Renal cortical epithelial cell (primary cell): ENCODE measurements at regions not wholly inside any gene's neighbourhood (a gene's known extent, or its start where the extent isn't known, plus 50 kb on each side); places are given as distances from the start of the nearest gene placed in this dataset.

ENCODE experiments used
- DNase-seq: peaks from one replicate; pipeline ENCODE4 v3.0.0-alpha.2; 2011; ENCODE audit warnings: low read depth

DNA sequence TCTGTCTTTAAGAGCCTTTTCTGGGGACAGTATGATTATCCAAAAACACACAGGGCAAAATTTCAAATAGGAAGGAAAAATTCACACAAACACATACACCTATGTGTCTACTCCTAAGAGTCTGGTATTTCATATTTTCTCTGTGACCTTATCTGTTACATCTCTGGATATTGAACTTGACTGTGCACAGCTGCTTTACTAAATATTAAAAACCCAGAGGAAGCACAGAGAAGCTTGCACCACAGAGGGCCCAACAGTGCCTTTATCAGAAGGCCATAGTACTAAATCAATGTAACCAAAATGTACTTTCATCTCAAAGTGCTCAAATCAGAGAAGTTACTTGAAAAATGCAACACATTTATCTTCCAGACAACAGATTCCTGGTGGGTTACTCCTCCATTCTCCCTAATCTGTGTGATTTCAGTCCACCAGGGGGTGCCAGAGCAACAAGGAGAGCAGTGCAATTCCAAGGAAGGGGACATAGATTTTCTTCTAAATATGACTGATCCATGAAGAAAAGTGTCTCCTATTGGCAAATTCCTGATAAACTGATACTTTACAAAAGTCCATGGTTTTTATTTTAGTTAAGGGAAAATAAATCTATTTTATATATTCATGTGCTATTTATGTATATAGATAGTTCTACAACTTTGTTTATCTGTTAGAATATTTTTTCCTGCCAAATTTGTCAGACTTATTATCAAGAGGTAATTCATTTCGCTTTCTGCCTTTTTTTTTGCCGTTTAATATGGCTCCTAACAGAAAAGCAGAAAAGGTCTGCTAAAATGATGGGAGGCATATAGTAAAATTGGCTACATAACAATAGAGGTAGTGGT lies 617.6 kb downstream of the LRFN5 start:
- DNase-seq: peak; percentile 53

DNA sequence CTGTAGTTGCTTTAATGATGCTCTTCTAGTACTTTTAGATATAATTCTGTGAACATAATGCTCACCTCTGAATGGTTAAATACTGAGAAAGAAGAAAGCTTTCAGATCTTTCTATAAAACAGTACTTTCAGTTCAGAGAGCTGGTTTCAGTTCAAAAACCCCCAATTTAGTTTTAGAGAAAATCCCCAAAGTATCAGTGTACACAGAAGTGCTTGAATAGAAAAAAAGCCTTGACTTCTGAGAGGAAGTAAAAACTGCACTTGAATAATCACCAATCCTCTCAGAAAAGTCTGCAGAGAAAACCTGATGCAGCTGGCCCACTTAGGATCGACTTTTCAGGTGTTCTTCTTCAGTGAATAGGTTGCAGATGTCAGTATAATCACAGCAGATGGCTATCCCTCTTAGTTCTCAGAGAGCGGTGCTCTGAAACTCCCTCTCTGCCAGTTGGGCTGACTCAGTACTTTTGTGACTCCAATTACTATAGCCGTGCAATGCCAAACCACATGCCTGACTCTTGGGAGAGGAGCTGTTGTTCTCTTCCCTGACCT lies 616.3 kb downstream of the LRFN5 start:
- DNase-seq: peak; percentile 73

DNA sequence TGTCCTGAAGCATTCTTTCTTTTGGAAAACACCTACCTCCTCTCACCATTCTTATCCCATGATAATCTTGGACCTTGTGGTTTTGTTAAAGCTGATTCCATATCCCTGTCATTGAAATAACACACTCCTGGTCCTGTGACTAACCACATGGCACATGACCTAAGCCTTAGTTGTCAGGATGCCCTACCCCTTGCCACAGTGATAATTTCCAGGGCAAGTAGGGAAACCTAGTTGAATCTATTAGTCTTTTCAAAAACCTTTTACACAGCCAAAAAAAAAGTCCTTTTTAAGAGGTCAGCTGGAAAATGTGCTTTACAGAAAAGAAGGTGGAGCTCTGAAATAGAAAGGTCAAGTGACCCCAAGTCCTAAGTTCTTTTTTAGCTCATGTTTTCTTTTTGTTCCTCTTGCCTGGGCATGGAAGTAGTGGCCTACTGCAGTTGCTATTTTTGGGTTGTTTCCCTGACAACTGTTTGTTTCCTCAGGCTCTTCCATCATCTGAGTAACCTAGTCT lies 608.4 kb downstream of the LRFN5 start:
- peak; percentile 91 for DNase-seq

DNA sequence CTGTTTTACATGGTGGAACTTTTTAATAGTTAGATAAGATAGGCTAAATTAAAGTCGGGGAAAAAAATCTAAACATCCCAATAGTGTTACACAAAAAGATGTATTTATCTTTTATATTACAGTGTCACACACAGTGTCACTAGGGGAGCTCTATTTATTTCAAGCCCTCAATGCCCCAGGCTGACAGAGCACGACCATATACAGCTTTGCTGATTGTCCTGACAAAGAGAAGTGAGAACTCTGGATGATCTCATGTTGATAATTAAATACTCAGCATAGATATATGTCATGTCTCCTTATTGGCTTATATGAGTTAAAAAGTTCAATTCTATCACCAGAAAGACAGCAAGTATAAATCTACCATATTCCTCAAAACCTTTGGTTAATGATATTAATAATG lies 594.3 kb downstream of the LRFN5 start:
- no peak for DNase-seq

DNA sequence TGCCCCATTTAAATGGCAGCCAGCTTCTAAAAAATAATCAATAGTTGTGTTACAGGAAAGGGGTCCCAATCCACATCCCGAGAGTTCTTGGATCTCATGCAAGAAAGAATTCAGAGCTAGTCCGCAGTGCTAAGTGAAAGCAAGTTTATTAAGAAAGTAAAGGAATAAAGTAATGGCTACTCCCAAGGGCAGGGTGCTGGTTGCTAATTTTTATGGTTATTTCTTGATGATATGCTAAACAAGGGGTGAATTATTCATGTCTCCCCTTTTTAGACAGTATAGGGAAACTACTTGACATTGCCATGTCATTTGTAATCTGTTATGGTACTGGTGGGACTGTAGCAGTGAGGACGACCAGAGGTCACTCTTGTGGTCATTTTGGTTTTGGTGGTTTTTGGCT lies 591.3 kb downstream of the LRFN5 start:
- DNase-seq: no peak

DNA sequence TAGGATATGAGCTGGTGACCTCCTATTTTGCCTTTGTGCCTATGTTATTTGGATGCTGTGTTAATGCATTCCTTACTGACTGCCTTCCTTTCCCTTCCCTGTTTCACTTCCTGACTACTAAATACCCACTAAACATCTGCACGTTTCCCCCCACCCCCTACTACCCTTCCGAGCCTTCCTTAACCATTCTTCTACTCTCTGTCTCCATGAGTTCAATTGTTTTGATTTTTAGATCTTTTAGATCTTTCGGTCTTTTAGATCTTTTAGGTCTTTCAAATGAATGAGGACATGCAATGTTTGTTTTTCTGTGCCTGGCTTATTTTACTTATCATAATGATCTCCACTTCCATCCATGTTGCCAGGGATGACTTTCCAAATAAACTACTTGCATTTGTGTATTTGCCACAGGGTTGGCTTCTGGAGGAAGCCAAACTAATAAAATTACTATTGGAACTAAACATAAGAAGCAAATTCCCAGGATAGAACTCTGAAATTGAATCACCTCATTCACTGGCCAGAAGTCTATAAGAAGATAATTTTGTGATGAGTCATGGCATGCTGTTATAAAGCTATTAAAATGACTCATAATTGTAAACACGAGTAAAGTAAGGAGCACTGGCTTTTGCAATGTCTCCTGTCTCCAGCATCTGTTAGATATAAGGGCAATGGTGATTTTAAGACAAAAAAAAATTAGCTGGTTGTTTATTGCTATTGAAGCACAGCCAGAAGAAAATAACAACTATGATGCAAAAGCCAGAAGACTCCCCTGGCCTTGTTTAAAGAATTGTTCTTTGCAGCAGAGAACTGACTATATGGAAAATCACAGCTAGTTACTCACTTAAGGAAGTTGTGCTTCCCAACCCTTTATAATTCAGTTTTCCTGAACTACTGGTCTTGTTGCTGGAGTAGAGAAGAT lies 586.3 kb downstream of the LRFN5 start:
- DNase-seq: peak; percentile 93

DNA sequence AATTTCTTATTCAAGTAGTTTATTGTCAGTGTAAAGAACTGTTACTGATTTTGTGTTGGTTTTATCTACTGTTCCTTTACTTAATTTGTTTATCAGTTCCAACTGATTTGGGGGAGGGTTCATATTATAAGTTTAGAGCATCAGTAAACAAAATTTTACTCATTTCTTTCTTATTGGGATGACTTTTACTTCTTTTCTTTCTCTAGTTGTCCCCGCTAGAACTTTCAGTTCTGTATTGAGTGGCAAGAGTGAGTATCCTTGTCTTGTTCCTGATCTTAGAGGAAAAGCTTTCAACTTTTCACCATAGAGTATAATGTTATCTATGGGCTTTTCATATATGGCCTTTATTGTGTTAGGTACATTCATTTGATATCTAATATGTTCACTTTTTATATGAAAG lies 584.1 kb downstream of the LRFN5 start:
- no peak for DNase-seq

DNA sequence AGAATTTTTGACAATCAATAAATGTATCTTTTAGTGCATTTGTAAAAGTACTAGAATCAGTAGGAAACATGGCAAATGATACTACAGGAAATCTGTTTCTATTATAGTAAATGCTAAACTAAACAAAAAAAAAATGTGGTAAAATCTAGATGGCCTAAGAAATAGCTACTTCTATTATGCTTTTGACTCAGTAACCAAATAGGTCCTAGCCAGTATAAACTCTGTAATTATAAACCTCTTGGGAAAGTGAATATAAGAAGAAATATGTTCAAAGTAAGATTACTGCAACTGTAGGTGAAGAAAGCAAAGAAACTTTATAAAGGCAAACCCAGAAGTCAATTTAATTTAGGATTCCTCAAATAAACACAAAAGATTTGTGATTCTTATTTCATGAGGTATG lies 581.2 kb downstream of the LRFN5 start:
- no peak for DNase-seq

DNA sequence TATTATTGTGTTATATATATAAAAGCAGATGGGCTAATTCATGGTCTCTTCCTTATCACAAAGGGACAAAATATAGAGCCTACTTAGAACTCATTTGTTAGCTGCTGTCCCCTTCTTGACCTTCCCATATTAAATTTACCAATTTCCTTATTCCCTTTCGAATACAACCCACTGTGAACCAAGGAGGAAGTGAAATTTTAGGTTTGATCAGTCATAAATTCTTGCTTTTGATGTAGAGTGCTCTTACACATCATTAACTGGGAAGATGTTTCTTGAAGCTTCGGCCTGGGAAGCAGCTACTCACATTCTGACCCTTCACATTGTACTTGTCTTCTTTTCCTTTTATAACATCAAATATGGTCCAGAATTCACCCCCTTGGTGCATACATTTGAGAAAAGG lies 579.0 kb downstream of the LRFN5 start:
- no peak for DNase-seq

DNA sequence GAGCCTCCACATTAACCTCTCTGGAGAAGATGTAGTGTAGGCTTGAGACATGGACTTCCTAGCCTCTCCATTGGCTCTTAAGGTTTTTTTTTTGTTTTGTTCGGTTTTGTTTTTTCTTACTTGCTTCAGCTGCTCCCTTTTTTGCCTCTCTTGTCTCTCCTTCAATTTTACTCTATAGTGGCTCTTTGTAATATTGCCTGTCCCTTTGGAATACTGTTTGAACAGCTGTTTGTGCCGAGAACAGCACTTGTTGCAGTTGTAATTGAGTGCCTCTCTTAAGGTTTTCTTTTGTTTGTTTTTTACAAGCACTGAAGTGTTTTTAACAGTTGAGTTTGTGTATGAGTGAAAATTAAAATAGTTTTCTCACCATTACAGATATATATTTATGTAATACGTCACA lies 567.7 kb downstream of the LRFN5 start:
- no peak for DNase-seq

DNA sequence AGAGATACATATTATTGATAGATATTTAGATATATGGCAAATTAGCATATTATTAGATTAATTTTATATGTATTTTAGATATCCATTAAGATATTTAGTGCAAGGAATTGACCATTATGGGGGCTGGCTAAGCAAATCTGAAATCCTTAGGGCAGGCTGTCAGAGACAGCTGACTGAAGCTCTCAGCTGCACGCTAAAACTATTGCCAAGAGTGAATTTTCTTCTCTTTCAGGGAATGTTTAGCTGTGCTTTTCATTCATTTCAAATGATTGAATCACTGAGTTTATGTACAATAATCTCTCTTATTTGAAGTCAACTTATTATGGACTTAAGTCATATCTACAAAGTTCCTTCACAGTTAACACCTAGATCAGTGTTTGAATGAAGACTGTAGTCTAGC lies 566.5 kb downstream of the LRFN5 start:
- DNase-seq: no peak

DNA sequence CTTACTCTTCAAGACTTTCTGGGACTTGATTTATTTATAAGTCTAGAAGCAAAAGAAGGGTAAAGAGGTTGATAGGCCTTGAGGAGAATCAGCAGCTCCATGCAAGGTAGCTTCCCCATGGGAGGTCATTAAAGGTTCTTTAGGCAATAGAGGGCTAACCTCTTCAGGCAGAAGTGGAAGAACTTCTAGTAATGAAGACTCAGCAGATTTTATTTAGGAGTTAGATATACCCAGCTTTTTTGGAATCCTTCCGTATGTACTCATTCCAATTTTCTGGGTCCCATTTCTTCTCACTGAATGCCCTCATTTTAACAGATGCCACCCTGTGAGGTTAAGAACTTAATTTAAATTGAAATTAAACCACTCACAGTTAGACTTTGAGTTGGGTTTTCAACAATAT lies 565.6 kb downstream of the LRFN5 start:
- DNase-seq: no peak

DNA sequence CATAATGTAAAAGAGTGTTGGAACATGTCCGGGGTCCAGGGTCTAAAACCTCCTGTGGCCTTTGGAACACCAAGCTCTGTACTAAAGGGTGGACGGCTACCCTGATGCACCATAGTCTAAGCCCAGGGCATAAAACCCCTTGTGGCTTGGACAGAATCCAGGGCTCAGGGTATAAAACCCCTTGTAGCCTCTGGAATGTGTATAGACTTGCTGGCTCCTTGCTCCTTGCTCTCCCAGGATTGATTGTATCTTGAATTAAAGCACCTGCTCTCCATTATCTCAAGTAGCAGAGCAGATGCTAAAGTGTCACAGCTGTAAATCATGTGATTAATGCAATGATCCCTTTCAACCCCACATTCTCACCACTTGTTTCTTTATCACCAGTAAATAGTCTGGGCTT lies 556.5 kb downstream of the LRFN5 start:
- DNase-seq: no peak

DNA sequence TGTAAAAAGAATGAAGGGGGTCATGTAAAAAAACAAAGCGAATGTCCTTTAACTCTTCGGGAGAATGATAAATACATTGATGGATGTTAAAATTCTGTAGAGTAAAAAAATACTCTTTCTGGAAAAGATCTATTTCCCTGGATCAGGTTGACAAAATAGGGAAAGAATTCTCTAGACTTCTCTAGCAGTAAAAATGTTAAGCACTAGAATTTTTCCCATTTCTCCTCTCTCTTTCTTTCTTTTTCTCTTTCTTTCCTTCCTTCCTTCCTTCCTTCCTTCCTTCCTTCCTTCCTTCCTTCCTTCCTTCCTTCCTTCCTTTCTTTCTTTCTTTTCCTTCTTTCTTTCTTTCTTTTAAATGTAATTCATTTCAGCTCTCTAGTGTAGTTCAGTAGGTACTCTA lies 552.5 kb downstream of the LRFN5 start:
- no peak for DNase-seq

DNA sequence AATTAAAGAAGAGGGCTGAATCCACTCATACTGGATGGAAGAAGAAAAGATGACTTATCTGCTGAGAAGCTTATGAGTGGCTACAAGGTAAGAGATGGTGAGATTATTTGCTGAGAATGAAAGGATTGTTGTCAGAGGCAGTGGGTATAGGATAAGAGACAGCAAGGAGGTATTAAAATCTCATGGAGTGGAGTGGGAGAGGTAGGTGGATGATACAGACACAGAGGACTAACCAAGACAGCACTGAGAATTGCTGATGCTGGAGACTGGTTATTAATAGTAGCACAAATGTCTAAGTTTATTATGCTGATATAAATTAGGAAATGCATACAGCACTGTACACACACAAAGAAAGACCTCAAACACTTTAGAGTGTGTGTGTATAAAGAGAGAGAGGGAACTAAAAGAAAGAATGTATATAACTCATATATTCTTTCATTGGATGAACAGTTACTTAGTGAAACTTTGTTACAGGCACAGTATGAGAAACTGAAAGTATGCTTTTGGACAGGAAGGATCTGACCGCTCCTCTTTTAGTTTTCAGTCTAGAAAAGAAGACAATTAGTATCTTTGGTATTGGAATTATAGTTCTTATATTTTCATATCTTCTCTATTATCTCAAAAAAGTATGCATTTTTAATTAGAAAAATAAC lies 543.1 kb downstream of the LRFN5 start:
- DNase-seq: no peak

DNA sequence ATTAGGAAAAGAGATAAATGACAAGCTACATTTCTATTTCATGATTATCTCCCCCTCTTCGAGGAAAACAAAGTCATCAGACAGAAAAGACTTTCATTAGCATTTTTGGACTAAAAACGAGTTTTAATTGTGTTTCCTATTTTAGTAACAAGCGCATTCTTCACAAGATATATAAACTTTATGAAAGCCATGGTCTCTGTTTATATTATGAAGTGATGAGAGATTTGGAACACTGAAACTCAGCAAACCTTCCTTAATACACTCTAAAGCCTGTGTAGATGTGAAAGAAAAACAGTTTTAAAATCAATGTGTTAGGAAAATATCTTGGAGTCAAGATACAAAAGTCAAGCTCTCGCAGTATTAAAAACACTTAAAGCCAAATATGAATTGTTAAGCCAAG lies 539.1 kb downstream of the LRFN5 start:
- DNase-seq: no peak

DNA sequence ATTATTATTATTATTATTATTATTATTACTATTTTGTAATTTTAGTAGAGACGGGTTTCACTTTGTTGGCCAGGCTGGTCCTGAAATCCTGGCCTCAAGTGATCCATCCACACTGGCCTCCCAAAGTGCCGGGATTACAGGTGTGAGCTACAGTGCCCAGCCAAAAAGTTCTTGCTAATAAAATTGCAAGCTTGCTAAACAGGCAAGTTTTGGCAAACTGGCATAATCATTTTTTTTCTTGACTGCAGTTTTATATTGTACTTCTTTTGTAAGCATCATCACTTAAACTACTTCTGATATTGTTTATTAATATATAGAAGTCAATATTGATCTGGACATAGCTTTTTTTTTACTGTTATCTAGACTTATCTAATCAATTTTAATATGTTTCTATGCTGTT lies 536.4 kb downstream of the LRFN5 start:
- no peak for DNase-seq

DNA sequence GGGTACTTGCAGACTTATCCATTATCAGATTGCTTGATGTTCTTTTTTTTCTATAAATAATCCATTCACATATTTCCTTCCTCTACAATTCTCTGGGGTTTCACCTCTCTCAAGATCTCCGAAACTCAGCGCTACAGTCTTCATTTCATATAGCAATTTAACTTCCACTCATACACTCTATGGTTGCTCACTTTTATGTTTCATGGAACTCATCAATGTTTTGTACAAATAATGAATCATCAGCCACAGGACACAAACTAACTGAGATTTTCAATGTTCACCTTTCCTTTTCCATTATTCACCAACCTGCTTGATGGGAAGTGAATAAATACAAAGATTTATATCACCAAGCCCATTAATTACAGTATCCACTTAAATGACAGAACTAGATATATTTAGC lies 534.7 kb downstream of the LRFN5 start:
- DNase-seq: no peak

DNA sequence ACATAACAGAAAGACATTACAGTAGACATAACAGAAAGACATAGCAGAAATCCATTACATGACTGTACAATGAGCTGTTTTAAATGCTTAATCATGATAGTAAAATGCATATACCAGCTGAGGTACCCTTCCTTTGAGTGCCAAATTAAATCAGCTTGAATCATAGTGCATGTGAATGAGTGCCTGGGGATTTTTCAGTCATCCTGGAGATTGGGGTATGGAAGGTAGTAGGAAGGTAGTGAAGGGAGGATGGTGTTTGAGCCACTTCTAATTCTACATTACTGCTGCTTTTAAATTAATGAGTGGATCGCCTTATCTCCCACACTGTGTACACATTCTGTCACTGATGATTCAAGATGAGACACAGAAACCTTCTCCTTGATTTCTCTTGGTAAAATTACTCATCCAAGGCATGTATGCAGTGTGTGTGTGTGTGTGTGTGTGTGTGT lies 534.2 kb downstream of the LRFN5 start:
- DNase-seq: peak; percentile 36

DNA sequence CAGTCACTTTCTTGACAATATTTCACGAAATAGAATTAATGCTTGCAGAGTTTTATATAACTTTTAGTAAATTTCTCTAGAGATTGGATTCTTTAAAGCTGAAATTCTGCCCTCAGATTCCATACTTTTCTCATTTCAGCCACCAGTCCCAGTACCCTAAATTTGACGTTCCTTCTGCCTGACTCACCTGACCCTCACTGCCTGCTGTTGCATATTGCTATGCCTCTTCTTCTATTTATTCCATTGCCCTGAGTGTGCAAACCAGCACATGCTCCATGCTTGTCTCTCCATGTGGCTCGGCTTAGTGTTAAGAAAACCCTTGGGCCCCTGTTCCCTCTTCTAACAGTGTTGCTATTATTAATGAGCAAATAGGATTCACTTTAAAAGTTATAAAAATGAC lies 533.3 kb downstream of the LRFN5 start:
- DNase-seq: no peak

DNA sequence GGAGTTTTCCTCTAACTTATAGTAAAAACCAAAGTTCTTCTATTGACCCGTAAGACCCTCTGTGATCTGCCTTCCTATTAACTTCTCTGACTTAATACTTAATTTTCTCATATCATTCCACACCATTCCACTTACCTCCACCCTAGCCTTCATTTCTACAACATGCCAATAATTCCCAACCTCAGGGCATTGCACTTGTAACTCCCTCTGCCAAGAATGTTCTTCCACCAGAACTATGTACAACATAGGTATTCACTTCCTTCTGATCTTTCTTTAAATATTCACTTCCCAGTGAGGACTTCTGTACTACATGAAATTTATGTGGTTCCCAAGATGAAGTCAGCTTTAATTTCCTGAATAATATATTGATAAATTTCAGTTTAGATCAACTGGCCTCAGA lies 531.7 kb downstream of the LRFN5 start:
- no peak for DNase-seq

DNA sequence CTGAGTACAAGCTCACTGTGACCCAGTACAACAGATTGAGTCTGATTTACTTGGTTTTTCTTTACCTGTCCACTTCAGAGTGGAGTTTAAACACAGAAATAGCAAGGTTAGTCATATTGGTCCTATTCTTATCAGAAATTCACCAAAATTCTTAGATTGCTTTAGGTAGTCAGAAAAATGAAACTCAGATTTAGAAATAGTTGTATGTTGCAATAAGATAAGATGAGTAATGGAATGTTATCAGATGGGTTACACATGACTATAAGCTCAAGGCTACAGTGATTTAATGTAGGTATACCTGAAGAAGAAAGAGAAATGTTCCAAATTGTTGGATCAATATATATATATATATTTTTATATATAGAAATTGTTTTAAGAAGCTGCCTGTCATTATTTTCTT lies 524.1 kb downstream of the LRFN5 start:
- no peak for DNase-seq
